Uterus (tissue), 2 donors: ENCODE measurements at regions not wholly inside any gene's neighbourhood (a gene's known extent, or its start where the extent isn't known, plus 50 kb on each side); places are given as distances from the start of the nearest gene placed in this dataset.

Experiments used
- CTCF ChIP-seq, 4 experiments: fragments of 200-600 bp in 2 of 4; fragments of 450-650 bp in 2 of 4; sonication (generic) in 2 of 4; IDR thresholded peaks; one replicate each; pipeline ENCODE4 v1.5.1; 2016 to 2019; ENCODE audit warnings: antibody characterized with exemption in 4 of 4, mild to moderate bottlenecking in 2 of 4, moderate library complexity in 1 of 4
- POLR2A ChIP-seq, 2 donors: fragments of 450-650 bp; IDR thresholded peaks; one replicate each; pipeline ENCODE4 v1.6.1; 2016; ENCODE audit warnings: antibody characterized with exemption in 2 of 2, mild to moderate bottlenecking in 1 of 2, moderate library complexity in 1 of 2

GRCh38 chr18:77859634-77860033, 610.0 kb downstream of the GALR1 start:
- TF ChIP-seq CTCF (IDR thresholded peaks at IDR 0.05) (no peak), POLR2A (IDR thresholded peaks at IDR 0.05) (no peak)
